Sigmoid colon (tissue), 6 donors: ENCODE measurements at regions not wholly inside any gene's neighbourhood (a gene's known extent, or its start where the extent isn't known, plus 50 kb on each side); places are given as distances from the start of the nearest gene placed in this dataset.
"Not testable (repeated sequence)": the region's sequence is repeated elsewhere in the genome, so short reads cannot be mapped to it uniquely, and the experiment has no call there.

ENCODE experiments used
- DNase-seq: peaks from one replicate; pipeline ENCODE4 v3.0.0-alpha.2; 2019
- H3K27ac ChIP-seq, 4 donors: fragments of 200-600 bp; sonication (generic); one replicate each; pipeline ENCODE4 v1.5.1; 2016 to 2019; ENCODE audit warnings: mild to moderate bottlenecking in 1 of 4
- H3K27me3 ChIP-seq, 3 donors: fragments of 200-600 bp; sonication (generic); one replicate each; pipeline ENCODE4 v1.5.1; 2019; ENCODE audit warnings: mild to moderate bottlenecking in 1 of 3
- H3K36me3 ChIP-seq, 4 donors: fragments of 200-600 bp; sonication (generic); one replicate each; pipeline ENCODE4 v1.5.1; 2016 to 2019
- H3K4me1 ChIP-seq, 4 donors: fragments of 200-600 bp; sonication (generic); one replicate each; pipeline ENCODE4 v1.5.1; 2017 to 2019
- H3K4me3 ChIP-seq, 4 donors: fragments of 200-600 bp; sonication (generic); one replicate each; pipeline ENCODE4 v1.5.1; 2017 to 2019; ENCODE audit warnings: mild to moderate bottlenecking in 2 of 4, moderate library complexity in 1 of 4
- H3K9me3 ChIP-seq, 4 donors: fragments of 200-600 bp in 3 of 4; sonication (generic) in 3 of 4; one replicate each; pipeline versions ENCODE4 v1.5.1 to v1.6.1; 2013 to 2019
- CTCF ChIP-seq, 4 experiments: fragments of 450-650 bp in 3 of 4; fragments of 200-600 bp in 1 of 4; IDR thresholded peaks; one replicate each; pipeline ENCODE4 v1.5.1; 2016 to 2019; ENCODE audit warnings: antibody characterized with exemption in 4 of 4, mild to moderate bottlenecking in 3 of 4, moderate library complexity in 2 of 4
- EP300 ChIP-seq, 4 donors: sonication (generic); formaldehyde crosslinking; IDR thresholded peaks; one replicate each; pipeline ENCODE4 v1.6.1; 2017; ENCODE audit warnings: antibody characterized with exemption in 4 of 4
- POLR2A ChIP-seq, 2 donors: fragments of 450-650 bp; IDR thresholded peaks; one replicate each; pipeline ENCODE4 v1.6.1; 2016; ENCODE audit warnings: antibody characterized with exemption in 2 of 2, mild to moderate bottlenecking in 2 of 2, moderate library complexity in 2 of 2
- POLR2AphosphoS5 ChIP-seq, 4 donors: sonication (generic); formaldehyde crosslinking; IDR thresholded peaks; one replicate each; pipeline ENCODE4 v1.6.1; 2017; ENCODE audit warnings: antibody characterized with exemption in 4 of 4
- WGBS, 2 donors: extraction: QIAGEN DNeasy Blood & Tissue Kit; methylation state at CpG; one replicate each; pipeline ENCODE4 v1.1.7; 2013; 5-methylcytosine and 5-hydroxymethylcytosine counted together
- intact Hi-C: fragments of 100-400 bp; cut with DNase I; formaldehyde crosslinking; loops from one replicate; pipeline ENCODE4 v1.15.1; 2023
- donor health status: healthy with polysubstance abuse.
- donor health status: healthy.

GRCh38 chr15:26232691-26233090, 369.6 kb upstream of the ATP10A start:
- Histone ChIP-seq H3K27ac (no peak overlapping the region), H3K4me1 (no peaks in the 10 kb centered on the region), H3K9me3 (peaks cover 0 to 5% (median 0%) of the 10 kb centered on the region in 4 donors), H3K36me3 (no peaks in the 10 kb centered on the region), H3K27me3 (no peaks in the 10 kb centered on the region), H3K4me3 (no peak overlapping the region)
- DNase-seq = no peak
- TF ChIP-seq EP300 (IDR thresholded peaks at IDR 0.05) (no peak), CTCF (IDR thresholded peaks at IDR 0.05) (no peak), POLR2A (IDR thresholded peaks at IDR 0.05) (no peak), POLR2AphosphoS5 (IDR thresholded peaks at IDR 0.05) (no peak)
- intact Hi-C loops = no loop called here

- TF ChIP-seq EP300 (IDR thresholded peaks at IDR 0.05) (no peak), POLR2A (IDR thresholded peaks at IDR 0.05) (no peak), POLR2AphosphoS5 (IDR thresholded peaks at IDR 0.05) (no peak), CTCF (IDR thresholded peaks at IDR 0.05) (no peak)
- Histone ChIP-seq H3K36me3 (no peaks in the 10 kb centered on the region), H3K27ac (no peak overlapping the region), H3K27me3 (no peaks in the 10 kb centered on the region), H3K4me3 (no peak overlapping the region), H3K9me3 (peaks cover 0 to 5% (median 0%) of the 10 kb centered on the region in 4 donors), H3K4me1 (no peaks in the 10 kb centered on the region)
- WGBS, 2 donors = 69 to 71% methylated on average over 6 of the region's 6 CpGs
- intact Hi-C loops = no loop called here
- no peak for DNase-seq
These were observed 368.0 kb upstream of the ATP10A start for GRCh38 chr15:26231096-26231495.

- 86 to 91% methylated on average over 2 of the region's 2 CpGs for WGBS, 2 donors
- H3K36me3 ChIP-seq = no peaks in the 10 kb centered on the region
- H3K27me3 ChIP-seq = no peaks in the 10 kb centered on the region
- TF ChIP-seq POLR2AphosphoS5 (IDR thresholded peaks at IDR 0.05) (no peak), EP300 (IDR thresholded peaks at IDR 0.05) (no peak), CTCF (IDR thresholded peaks at IDR 0.05) (no peak), POLR2A (IDR thresholded peaks at IDR 0.05) (no peak)
- peaks cover 0 to 7% (median 0%) of the 10 kb centered on the region in 4 donors for H3K9me3 ChIP-seq
- DNase-seq = no peak
- no peak overlapping the region for H3K27ac ChIP-seq
- H3K4me1 ChIP-seq = no peaks in the 10 kb centered on the region
- intact Hi-C loops = no loop called here
- no peak overlapping the region for H3K4me3 ChIP-seq
These were observed 361.1 kb upstream of the ATP10A start for GRCh38 chr15:26224266-26224665.

- Histone ChIP-seq H3K9me3 (peaks cover 0 to 7% (median 0%) of the 10 kb centered on the region in 4 donors), H3K36me3 (no peaks in the 10 kb centered on the region), H3K27ac (no peak overlapping the region), H3K4me3 (no peak overlapping the region), H3K27me3 (no peaks in the 10 kb centered on the region), H3K4me1 (no peaks in the 10 kb centered on the region)
- WGBS, 2 donors = 64 to 72% methylated on average over 2 of the region's 2 CpGs
- DNase-seq = no peak
- intact Hi-C loops = no loop called here
- TF ChIP-seq POLR2A (IDR thresholded peaks at IDR 0.05) (no peak), EP300 (IDR thresholded peaks at IDR 0.05) (no peak), CTCF (IDR thresholded peaks at IDR 0.05) (no peak), POLR2AphosphoS5 (IDR thresholded peaks at IDR 0.05) (no peak)
These were observed 360.6 kb upstream of the ATP10A start for GRCh38 chr15:26223720-26224119.

- DNase-seq = no peak
- intact Hi-C loops = no loop called here
These were observed 359.7 kb upstream of the ATP10A start for GRCh38 chr15:26222781-26223180.

GRCh38 chr15:26217043-26217442, 353.9 kb upstream of the ATP10A start:
- intact Hi-C loops, H3K27me3 ChIP-seq, H3K4me1 ChIP-seq, H3K9me3 ChIP-seq, H3K27ac ChIP-seq, H3K36me3 ChIP-seq, DNase-seq, H3K4me3 ChIP-seq: not testable (repeated sequence)
- WGBS, 2 donors = 83 to 88% methylated on average over 2 of the region's 2 CpGs

More at GRCh38 chr15:26222781-26223180, 359.7 kb upstream of the ATP10A start:
- Histone ChIP-seq H3K4me3 (no peak overlapping the region), H3K27ac (no peak overlapping the region), H3K36me3 (no peaks in the 10 kb centered on the region), H3K9me3 (peaks cover 0 to 3% (median 0%) of the 10 kb centered on the region in 4 donors), H3K4me1 (no peaks in the 10 kb centered on the region), H3K27me3 (no peaks in the 10 kb centered on the region)
- WGBS, 2 donors = 59 to 68% methylated on average over 3 of the region's 3 CpGs
- no peak for TF ChIP-seq POLR2A (IDR thresholded peaks at IDR 0.05)
